ENCODE measurements at regions not wholly inside any gene's neighbourhood (a gene's known extent, or its start where the extent isn't known, plus 50 kb on each side); places are given as distances from the start of the nearest gene placed in this dataset.

DNA sequence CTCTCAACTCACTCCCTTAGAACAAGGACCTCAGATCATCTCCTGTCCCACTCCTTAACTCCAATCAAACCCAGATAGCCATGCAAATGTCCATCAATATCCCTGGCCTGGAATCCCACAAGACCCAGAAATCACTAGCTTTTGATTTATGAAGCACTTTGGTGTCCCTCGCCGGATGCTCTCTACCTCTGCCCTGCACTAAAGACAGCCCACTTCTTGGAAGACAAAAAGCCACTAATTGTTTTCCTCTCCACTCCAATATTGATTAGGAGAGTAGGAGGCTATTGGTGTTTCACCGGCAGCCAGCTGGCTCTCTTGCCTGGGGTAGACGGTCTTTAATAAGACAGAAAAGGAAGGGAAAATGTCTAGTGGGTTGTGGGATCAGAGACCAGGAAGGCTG lies 221.2 kb downstream of the BUD13 start:
- DNase-seq: no peak

DNA sequence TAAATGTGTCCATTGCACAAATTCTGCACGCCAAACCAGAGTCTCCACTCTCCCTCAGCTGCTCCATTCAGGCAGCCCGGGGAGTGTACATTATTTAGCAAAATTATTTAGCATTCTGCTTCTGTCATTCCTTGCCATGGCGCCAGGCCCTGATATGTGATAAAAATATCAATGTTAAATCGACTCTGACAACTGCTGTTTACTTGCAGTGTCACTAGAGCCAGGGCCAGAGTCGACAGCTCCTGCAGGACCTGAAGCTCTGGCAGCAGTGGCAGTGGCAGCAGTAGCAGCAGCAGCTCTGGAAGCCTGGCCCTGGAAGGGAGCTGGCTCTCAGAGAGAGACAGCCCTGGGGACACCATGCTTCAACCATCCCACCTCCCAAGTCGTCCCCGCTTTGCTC lies 224.5 kb downstream of the BUD13 start:
- DNase-seq: no peak

DNA sequence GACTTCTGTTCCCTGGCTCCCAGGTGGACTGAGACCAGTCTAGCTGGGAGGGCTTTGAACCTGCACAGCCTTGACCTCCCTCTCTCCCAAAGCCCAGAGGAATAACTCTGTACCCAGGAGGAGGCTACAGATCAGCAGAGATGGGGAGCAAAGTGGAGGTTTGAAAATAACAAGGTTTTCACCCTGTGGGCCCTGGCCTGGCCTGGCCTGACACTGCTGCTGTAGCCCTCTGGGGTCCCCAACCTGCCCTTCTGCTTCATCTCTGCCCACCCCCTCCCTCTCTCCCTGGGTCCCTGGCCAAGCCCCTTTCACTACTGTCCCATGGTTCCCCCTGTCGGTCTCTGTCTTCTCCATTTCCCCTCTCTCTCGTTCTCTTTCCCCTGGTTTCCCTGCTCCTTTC lies 225.2 kb downstream of the BUD13 start:
- no peak for DNase-seq

DNA sequence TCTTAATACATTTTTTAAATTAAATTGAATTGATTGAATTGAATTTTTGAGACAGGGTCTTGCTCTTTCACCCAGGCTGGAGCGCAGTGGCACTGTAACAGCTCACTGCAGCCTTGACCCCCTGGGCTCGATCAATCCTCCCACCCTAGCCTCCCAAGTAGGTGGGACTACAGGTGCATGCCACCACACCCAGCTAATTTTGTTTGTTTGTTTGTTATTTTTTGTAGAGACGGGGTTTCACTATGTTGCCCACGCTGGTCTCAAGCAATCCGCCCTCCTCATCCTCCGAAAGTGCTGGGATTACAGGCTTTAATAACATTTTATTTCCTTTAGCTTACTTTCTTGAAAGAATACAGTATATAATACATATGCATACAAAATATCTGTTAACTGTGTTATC lies 226.9 kb downstream of the BUD13 start:
- DNase-seq: no peak

DNA sequence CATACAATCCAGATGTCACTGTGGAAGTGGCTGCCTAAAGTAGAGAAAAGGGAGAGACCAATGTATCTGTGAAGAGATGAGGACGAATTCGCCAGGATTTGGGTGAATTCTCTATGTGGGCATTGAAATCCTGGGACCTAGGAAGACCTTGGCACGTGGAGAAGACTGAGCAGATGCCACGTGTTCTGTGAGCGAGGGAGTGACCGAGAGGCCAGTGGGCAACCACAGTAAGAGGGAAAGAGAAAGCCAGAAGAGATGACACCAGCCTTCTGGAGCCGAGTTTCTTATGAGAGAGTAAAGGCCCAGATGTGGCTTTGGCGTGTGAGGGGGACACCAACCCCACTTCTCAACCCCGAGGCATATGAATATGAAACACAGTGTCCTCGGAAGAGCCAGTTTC lies 228.1 kb downstream of the BUD13 start:
- DNase-seq: no peak

DNA sequence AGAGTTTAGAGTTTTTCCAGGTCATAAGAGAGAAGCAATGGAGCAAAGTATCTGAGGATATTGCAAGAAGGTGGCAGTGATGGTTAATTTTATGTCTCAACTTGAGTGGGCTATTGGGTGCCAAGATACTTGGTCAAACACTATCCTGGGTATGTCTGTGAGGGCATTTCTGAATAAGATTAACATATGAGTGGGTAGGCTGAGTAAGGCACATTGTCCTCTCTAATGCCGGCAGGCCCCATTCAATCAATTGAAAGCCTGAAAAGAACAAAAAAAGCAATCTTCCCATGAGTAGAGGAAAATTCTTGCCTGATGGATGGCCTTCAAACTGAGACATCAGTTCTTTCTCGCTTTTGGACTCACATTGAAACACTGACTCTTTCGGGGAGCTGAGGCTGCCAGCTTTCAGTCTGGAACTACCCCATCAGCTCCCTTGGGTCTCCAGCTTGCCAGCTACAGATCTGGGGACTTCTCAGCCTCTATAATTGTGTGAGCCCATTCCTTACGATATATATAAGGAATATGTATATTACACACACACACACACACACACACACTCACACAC lies 228.8 kb downstream of the BUD13 start:
- DNase-seq: no peak

DNA sequence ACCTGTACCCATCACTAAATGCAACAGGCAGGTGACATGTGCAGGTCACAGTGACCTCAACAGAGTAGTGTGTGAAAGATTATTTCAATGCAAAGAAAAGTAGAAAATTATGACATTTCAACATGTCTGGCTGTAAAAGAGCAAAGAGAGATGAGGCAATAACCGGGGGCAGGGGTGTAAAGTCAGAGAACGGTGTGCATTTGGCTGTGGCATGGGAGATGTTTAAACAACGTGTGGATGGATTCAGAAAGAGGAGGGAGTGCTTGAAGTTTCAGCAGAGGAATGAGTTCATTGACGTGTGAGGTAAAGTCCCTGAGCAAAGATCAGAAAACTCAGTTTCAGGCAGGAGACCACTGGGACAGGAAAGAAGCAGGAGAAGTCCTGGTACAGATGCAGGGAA lies 229.7 kb downstream of the BUD13 start:
- no peak for DNase-seq

DNA sequence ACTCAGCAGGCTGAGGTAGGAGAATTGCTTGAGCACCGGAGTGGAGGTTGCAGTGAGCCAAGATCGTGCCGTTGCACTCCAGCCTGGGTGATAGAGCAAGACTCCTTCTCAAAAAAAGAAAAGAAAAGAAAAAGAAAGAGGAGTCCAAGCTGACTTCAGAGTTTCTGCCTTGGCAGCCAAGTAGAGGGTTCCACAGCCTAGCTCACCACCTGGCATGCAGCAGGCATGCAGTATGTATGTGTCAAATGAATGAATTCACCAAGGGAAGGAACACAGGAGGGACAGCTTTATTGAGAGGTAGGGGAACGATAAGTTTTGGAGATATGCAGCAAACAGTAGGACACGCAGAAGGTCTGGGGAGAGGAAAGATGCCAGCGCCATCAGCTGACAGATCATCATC lies 230.4 kb downstream of the BUD13 start:
- DNase-seq: no peak

DNA sequence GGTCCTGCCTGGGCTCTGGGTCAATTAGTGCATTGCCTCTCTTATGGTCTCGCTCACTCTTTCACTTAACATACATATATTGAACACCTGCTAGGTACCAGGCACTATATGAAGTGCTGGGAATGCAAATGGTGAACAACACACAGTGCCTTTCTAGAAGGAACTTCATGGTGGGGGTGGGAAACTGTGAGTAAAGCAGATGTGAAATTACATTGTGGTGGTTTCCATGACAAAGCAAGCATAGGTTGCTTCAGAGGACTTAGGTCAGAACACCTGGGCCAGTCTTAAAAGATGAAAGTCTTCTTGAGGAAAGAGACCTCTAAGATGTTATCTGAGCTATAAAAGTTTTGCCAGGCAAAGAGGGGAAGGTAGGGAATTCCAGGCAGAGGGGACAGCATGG lies 231.3 kb downstream of the BUD13 start:
- no peak for DNase-seq

DNA sequence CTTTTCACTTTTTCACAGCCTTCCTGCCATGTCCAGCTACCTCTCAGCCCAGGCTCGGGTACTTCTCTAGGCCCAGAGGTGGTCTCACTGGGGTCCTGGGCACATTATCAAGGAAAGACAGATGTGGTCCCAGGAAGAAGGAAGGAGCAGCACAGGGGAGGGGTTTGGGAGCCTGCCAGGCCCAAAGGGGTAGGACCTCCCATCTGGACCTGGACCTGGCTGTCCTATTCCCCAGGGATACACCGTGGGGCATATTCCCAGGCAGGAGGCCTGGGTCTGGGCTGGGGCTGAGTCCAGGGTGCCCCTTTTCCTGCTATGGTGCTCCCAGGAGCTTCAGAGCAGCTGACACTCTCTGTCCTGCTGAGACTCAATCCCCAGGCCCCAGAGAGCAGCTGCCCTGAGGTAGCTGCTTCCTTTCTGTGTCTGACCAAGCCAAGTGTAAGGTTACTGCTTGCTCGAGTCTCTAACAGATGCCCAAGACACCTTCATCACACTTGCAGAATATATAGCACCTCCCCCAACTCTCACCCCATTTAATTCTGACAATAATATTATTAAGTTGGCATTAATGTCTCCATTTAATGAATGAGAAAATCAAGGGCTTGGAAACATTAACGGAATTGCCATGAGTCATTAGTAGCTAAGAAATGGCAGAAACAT lies 232.0 kb downstream of the BUD13 start:
- DNase-seq: no peak

DNA sequence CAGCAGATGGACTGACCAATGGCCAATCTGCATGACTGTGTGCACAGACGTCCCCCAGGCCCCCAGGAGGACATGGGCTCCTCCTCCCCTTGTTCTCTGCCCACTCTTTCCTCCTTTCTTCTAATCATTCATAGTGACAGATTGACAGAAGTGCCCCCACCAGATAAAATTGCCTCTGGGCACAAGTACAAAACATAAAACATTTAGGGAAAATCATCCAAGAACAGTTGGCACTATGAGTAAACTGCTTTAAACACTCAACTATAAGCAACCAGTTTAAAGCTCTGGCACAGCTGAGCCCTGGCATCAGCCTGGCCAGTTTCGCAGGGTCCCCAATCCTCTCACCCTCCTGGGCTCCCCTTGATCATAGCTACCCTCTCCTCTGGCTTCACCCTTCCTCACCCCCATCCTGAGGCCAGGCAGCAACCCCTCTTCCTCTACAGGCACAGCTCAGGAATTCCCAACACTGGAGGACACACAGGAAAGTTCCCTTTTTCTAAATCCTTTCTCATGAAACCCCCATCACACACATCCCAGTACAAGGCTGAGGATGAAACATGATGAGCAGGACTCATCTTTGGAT lies 232.9 kb downstream of the BUD13 start:
- no peak for DNase-seq

DNA sequence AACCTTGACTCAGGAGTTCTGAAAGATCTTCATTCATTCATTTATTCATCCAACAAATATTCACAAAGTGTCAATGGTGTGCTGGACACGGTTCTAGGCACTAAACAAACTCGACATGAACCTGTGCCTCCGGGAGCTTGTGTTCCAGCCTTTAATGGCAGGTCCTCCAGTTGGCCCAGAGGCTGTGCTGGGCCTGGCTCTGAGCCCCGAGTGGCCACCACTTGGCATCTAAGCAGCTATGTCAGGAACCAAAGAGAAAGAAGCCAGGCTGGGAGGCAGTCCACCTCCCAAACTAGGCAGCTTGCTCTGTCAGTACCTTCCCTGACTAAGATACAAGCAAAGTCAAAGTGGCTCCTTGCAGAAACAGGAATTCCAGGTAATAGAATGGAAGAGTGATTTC lies 233.6 kb downstream of the BUD13 start:
- DNase-seq: no peak

DNA sequence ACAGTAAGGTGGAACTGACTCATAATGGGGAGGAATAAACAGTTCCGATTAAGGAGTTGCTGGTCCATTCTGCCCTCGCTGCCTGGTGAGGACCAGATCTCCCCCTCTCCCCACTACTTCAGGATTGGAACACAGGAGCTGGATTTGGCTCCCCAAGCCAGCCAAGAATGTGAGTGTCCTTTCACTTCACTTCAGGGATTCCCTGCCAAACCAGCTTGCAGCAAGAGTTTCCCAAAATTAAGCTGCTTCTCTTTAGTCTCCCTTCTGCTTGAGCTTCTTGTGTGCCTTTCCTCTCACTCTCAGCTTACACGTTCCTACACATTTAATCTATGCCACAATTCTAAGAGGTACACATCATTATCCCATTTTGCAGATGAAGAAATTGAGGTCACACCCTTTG lies 234.1 kb downstream of the BUD13 start:
- no peak for DNase-seq

DNA sequence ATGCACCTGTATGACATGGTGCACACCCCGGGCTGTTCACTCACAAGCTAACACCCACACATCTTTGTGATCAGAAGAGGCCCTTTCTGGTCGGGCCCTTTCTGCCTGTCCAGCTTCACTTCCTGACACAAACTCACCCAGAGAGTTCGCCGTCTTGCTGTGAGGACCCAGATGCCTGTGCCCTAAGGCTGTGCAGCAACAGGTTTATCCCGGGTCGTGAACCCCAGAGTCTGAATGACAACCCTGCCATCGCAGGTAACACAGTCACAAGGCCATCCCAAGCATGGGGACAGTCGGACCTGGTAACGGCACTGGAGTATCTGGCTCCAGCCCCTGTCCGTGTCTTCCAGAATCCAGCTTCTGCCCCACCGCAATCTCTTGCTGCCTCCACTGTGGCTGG lies 235.1 kb downstream of the BUD13 start:
- DNase-seq: no peak

DNA sequence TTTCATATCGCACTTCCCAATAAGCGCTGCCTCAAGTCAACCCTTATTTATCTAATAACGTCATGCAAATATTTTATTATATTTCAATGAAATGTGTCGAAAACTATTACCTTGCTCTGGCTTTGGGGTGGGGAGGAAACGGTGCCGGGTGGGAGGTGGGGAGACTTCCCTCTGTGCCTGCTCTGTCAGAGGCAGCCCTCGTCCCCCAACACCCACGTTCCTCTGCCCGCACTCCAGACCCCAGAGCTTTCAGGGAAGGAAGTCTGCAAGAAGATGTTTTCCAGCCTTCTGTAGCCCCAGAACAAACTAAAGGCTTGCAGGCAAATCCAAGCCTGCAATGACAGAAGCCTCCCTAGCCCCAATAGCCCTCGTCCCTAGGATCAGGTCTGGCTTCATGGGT lies 235.7 kb downstream of the BUD13 start:
- DNase-seq: no peak

DNA sequence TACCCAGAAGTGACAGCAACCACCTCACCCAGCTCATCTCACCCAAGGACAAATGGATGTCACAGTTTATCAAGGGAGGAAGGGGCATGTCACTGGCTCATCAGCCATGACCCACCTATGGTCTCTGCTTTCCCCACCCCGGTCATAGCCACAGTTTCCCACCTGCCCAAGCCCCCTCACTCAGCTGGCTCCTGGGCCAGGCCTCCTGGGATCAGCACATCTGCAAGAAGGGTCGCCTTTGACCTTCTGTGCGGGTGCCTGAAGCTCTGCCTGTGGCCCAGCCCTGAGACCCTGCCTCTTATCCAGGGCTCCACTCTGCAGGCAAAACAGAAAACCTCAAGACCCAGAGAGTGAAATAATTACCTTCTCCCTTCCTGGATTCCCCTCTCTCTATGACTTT lies 236.4 kb downstream of the BUD13 start:
- DNase-seq: no peak

DNA sequence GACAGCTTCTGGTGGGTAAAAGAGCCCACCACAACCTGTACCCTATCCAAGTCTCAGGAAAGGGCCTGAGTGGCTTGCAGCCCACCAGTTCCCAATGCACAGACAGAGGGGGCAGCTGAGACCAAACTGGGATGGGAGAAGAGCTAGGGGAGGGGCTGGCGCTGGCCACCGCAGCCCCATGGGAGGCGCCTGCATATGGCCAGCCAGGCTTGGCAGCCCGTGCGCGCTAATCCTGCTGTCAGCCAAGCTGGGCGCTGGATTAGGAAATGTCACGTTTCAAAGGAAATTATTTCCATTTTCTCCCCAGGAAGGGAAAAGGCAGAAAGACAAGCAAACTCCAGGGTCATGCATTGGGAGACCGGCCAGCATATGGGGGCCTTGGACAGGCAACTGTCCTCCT lies 236.8 kb downstream of the BUD13 start:
- DNase-seq: no peak

DNA sequence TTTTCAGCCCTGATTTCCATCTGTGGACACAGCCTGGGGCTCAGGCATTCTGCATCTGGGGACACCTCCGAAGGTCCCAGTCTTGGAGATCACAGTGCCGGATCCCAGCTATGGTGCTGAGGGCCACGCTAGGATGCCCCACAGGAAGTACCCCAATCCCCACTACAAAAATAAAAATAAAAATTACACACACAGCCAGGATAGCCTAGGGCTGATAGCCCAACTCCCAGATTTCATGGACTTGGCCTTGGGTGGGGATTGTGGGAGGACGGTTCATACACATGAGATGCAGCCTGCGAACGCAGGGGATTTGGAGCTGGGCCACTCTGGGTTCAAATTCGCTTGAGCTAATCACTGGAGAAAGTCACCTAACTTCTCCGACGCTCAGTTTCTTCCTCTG lies 237.7 kb downstream of the BUD13 start:
- DNase-seq: no peak

DNA sequence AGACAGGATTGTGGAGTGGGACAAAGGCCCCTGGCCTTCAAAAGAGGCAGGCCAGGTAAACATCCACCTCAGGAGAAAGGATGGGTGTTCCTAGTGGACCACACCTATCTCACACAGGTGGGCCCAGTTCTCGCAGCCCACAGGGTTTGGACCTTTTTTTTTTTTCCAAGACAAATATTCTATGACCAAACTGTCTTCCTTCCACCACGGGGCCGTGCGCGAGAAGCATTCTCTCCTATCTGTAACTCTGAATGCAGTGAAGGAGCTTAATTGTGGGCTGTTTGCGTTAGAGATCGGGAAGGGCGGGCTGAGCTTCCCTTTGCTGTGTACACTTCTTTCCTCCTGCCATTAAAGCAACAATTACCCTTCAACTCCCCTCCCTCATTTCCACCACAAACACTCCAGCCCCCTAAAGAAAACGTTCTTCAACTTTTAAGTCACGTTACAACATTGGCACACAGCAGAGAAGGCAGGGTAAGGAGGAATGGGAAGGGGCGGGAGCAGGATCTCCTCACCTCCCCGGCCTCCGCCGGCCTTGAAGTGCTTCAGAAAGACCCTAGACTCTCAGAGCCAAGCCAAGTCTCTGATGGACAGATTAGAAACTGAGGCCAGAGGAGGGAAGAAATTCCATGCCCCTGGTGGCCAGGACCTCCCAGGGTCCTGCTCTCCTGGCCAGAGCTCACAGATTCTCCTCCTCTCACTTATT lies 238.4 kb downstream of the BUD13 start:
- no peak for DNase-seq

DNA sequence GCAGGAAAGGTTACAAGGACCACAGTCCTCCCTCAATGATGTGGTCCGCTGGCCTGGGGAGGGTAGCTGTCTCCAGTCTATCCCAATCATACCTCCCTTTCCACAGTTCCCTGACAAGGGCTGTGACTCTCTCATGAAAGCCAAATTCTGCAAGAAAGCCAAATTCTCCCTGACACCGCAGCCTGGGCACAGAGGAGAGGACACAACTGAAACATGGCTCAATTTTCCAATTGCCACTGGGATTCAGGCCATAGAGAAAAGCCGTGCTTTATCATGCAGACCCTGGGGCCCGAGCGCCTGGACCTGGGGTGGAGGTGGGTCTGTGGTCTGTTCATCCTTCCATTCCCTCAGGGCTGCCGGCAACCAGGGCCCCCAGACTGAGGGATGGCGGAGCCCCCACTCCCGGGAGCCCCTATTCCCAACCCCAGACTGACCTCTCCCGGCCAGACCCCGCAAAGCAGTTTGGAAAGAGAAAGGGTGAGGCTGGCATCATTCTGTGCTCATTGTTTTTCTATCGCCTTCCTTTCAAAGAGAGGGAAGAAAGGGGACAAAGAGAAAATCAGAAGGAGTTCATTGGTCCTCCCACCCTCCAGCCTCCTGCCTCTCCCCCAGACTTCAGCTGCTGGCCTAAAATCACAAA lies 239.5 kb downstream of the BUD13 start:
- no peak for DNase-seq

DNA sequence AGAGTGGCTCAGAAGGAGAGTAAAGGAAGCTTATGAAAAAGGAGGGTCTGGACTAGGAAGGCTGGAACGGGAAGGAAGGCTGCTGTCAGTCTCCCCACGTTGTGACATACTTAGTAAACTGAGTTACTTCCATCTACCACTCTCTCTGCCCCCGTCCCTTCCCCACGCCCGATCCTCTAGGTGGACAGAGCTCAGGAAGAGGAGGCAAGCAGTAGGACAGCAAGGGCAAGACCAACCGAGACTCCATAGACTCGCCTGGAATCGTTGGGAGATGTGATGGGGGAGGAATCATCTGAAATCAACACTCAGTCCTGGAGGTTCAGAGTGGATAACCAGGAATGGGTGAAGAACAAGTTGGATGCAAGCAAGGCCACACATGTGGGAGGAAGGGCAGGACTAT lies 240.7 kb downstream of the BUD13 start:
- no peak for DNase-seq

DNA sequence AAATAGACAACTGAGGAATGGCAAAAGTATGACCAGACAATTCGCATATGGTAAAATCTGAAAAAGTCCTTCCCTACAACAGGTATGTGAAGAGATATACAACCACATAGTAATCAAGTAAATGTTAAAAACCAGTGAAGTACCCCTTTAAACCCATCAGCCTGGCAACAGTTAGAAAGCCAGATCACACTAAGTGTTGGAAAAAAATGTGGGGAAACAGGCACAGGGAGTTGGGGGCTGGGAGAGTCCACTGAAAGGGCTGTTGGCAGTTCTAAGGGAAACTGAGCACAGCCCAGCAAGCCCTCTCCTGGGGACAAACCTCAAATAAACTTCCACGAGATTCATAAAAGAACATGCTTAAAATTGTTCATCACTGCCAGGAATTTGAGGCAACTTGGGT lies 242.1 kb downstream of the BUD13 start:
- DNase-seq: no peak

DNA sequence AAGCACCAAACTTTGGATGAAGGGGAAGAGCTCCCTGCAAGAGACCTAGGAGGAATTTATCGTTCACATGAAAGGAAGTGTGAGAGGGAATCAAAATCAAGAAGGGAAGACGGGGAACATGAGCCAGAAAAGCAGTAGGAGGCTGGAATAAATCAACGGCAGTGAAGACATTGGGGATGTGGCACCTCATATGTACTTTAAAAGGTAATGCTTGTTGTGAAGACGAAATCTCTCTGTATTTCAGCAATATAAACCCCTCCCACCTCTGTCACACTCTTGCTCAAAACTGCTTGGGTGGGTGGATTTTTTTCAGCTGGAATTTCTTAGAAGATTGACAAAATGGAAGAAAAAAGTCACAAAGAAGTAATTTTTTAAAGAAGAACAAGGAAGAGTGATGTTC lies 243.5 kb downstream of the BUD13 start:
- no peak for DNase-seq
